Upper lobe of right lung (tissue), 1 donor: ENCODE measurements at regions not wholly inside any gene's neighbourhood (a gene's known extent, or its start where the extent isn't known, plus 50 kb on each side); places are given as distances from the start of the nearest gene placed in this dataset.

Experiments used
- ATAC-seq: fragments of 200-7000 bp; cut with Tn5 transposase; one replicate; pipeline ENCODE4 v1.9.1; 2020; ENCODE audit warnings: mild to moderate bottlenecking, moderate library complexity
- DNase-seq: peaks from one replicate; pipeline ENCODE4 v3.0.0-alpha.2; 2020
- H3K27ac ChIP-seq: fragments of 200-600 bp; one replicate; pipeline ENCODE4 v1.8.0; 2022
- H3K27me3 ChIP-seq: fragments of 200-600 bp; one replicate; pipeline ENCODE4 v1.8.0; 2022; ENCODE audit warnings: mild to moderate bottlenecking
- H3K36me3 ChIP-seq: fragments of 200-600 bp; one replicate; pipeline ENCODE4 v1.8.0; 2022
- H3K4me1 ChIP-seq: fragments of 200-600 bp; one replicate; pipeline ENCODE4 v1.8.0; 2022
- H3K4me3 ChIP-seq: fragments of 200-600 bp; one replicate; pipeline ENCODE4 v1.8.0; 2022; ENCODE audit warnings: mild to moderate bottlenecking
- H3K9me3 ChIP-seq: fragments of 200-600 bp; one replicate; pipeline ENCODE4 v1.8.0; 2022
- CTCF ChIP-seq: fragments of 200-600 bp; IDR thresholded peaks from one replicate; pipeline ENCODE4 v1.8.0; 2022; ENCODE audit warnings: antibody characterized with exemption
- intact Hi-C: fragments of 100-400 bp; cut with DNase I; formaldehyde crosslinking; loops from one replicate; pipeline ENCODE4 v1.11.0; 2022
- donor health status: DM: no; HTN: yes; CAD: no; lungs with severe emphysema.

GRCh38 chr14:36245223-36245622 is 68.7 kb upstream of the PTCSC3 start:
- intact Hi-C loops: no loop called here
- no peaks in the 10 kb centered on the region for H3K9me3 ChIP-seq
- peak; percentile 68 for ATAC-seq
- no peak for DNase-seq
- H3K36me3 ChIP-seq: no peaks in the 10 kb centered on the region
- no peaks in the 10 kb centered on the region for H3K27me3 ChIP-seq
- TF ChIP-seq CTCF: no peak
- peak overlapping the region; percentile 17 for H3K27ac ChIP-seq
- H3K4me3 ChIP-seq: no peak overlapping the region
- H3K4me1 ChIP-seq: no peaks in the 10 kb centered on the region

- Histone ChIP-seq H3K27ac (peak overlapping the region; percentile 19), H3K9me3 (no peaks in the 10 kb centered on the region), H3K27me3 (no peaks in the 10 kb centered on the region), H3K4me1 (peaks cover 3% of the 10 kb centered on the region), H3K4me3 (no peak overlapping the region), H3K36me3 (no peaks in the 10 kb centered on the region)
- ATAC-seq: peak; percentile 78
- no peak for DNase-seq
- intact Hi-C loops: no loop called here
- no peak for TF ChIP-seq CTCF
Observed at GRCh38 chr14:36243183-36243582, 66.7 kb upstream of the PTCSC3 start.

GRCh38 chr14:36241183-36241582 is 64.7 kb upstream of the PTCSC3 start:
- Histone ChIP-seq H3K27me3 (no peaks in the 10 kb centered on the region), H3K27ac (peak overlapping the region; percentile 1), H3K4me1 (peaks cover 6% of the 10 kb centered on the region), H3K4me3 (no peak overlapping the region), H3K9me3 (no peaks in the 10 kb centered on the region), H3K36me3 (no peaks in the 10 kb centered on the region)
- ATAC-seq (no peak), DNase-seq (no peak)
- peak; percentile 25 for TF ChIP-seq CTCF
- intact Hi-C loops: no loop called here

GRCh38 chr14:36238666-36239363 is 62.3 kb upstream of the PTCSC3 start:
- peak; percentile 92 for ATAC-seq
- peak; percentile 64 for DNase-seq
- H3K9me3 ChIP-seq: no peaks in the 10 kb centered on the region
- H3K27ac ChIP-seq: peak overlapping the region; percentile 47
- peaks cover 6% of the 10 kb centered on the region for H3K4me1 ChIP-seq
- H3K4me3 ChIP-seq: no peak overlapping the region
- H3K27me3 ChIP-seq: no peaks in the 10 kb centered on the region
- no peaks in the 10 kb centered on the region for H3K36me3 ChIP-seq
- no peak for TF ChIP-seq CTCF
- intact Hi-C loops: no loop called here

GRCh38 chr14:36233217-36233616 is 56.7 kb upstream of the PTCSC3 start:
- Histone ChIP-seq H3K27ac (peak overlapping the region; percentile 51), H3K4me1 (peaks cover 11% of the 10 kb centered on the region), H3K36me3 (no peaks in the 10 kb centered on the region), H3K4me3 (no peak overlapping the region), H3K9me3 (no peaks in the 10 kb centered on the region), H3K27me3 (no peaks in the 10 kb centered on the region)
- DNase-seq: no peak
- intact Hi-C loops: no loop called here
- no peak for ATAC-seq
- TF ChIP-seq CTCF: no peak

- intact Hi-C loops: no loop called here
- H3K36me3 ChIP-seq: no peaks in the 10 kb centered on the region
- no peak overlapping the region for H3K4me3 ChIP-seq
- no peak for TF ChIP-seq CTCF
- no peaks in the 10 kb centered on the region for H3K27me3 ChIP-seq
- H3K9me3 ChIP-seq: no peaks in the 10 kb centered on the region
- ATAC-seq (no peak), DNase-seq (no peak)
- H3K4me1 ChIP-seq: peaks cover 8% of the 10 kb centered on the region
- peak overlapping the region; percentile 65 for H3K27ac ChIP-seq
Observed at GRCh38 chr14:36229262-36229661, 52.7 kb upstream of the PTCSC3 start.
